GM21423 (cell line): ENCODE measurements at regions not wholly inside any gene's neighbourhood (a gene's known extent, or its start where the extent isn't known, plus 50 kb on each side); places are given as distances from the start of the nearest gene placed in this dataset.
"Not testable (repeated sequence)": the region's sequence is repeated elsewhere in the genome, so short reads cannot be mapped to it uniquely, and the experiment has no call there.

Experiments used
- ATAC-seq: cut with Tn5 transposase; IDR thresholded peaks from one replicate; pipeline ENCODE4 v1.9.1; 2021; ENCODE audit warnings: mild to moderate bottlenecking, moderate library complexity; ENCODE audit not compliant: unreplicated experiment

DNA sequence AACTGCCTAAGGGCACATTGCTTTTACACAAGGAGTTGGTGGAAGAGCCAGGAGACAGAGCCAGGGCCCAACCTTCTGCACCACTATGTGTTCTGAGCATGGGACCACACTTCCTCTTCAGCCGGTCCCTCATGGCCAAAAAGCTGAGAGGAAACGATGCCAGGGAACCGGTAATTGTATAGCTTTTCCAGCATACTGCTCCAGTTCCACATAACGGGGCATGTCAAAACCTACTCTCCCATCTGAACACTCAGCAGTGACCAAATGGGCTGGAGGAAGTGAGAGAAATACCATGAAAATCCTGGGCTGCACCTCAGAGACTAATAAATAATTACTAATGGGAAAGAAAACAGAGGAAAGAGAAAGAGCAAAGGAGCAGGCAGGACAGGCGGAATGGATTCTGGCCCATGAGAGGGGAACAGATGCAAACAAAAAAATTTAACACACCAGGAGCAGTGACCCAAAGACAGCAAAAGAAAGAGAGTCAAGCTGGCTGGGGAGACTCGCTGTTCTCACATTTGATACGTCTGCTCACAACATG is 52.0 kb upstream of the BMP2 start:
- no peak for ATAC-seq

DNA sequence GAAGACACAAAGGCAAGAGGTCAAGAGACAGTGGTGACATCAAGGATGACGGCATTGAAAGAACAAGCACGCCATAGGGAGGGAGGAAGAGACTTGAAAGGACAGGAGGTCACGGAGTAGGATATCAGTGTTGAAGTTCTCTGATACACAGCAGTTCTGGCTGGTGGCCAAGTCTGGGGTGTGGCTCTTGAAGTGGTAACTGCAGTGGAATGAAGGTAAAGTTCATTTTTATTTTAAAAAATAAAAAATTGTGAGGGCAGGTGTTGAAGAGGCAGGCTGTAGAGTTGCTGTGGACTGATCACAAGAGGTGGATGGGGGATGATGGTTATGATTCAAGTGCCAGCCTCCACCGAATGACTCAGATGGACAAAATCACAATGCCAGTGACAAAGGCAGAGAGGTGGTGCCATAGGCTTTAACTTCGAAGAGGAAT is 53.2 kb upstream of the BMP2 start:
- ATAC-seq = no peak

GRCh38 chr20:6711951-6712649 is 55.4 kb upstream of the BMP2 start:
- ATAC-seq = no peak

DNA sequence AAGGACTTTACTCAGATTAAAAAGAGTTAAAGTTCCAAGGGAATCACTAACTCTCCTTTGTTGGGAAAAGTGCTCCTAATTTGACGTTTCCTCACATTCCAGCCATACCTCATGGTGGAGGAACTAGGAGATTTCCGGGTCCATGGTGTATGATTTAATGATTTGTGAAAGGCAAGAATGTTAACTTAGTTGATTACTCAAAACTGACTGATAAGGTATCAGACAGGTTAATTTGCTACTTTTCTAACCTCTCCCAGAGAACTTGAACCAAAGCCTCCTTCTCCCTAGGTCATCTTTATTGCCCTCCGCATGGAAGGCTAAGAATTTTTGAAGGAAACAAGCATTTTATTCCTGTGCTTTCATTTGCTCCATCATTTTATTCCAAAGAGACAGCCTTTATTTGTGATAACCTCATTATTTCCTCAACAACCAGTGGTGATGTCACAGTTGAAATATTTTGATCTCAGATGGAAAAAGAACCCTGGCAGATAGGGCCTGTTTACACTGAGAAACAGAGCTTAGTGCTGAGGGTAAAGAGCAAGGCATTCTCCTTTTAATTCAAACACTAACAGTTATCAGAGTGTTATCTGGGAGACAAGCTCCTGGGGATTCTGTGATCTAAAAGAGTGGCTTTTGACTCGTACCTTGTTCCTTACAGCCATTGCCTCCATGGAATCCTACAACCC is 57.4 kb upstream of the BMP2 start:
- no peak for ATAC-seq

- no peak for ATAC-seq
Measured at GRCh38 chr20:6708010-6708409, 59.5 kb upstream of the BMP2 start.

GRCh38 chr20:6707321-6707831 is 60.1 kb upstream of the BMP2 start:
- ATAC-seq = no peak

DNA sequence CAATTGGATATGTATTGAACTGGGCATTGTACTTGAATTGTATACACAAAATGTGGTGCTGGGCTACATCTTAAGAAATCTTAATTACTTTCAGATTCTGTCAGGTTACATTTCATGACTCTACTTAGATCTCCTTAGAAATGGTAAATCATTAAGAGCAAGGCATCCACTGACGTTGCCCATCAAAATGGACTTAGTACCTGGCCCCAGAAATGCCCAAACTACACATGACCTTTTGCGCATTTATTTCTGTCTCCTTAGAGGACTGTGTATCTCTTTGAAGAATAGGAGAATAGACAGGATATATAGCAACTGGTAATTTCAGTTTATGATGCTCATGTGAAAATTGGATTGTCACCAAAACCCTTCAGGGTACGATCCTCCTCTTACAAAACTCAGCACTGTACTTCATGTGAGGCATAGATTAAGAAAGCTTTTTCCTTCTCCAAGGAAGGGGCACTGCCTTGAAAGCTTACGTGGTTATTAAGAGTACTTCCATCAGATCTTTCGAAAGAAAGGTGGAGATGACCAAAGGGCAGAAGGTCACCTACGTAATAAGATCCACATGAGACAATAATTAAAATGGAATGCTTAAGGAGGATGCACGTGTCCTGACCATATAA is 61.4 kb upstream of the BMP2 start:
- no peak for ATAC-seq

DNA sequence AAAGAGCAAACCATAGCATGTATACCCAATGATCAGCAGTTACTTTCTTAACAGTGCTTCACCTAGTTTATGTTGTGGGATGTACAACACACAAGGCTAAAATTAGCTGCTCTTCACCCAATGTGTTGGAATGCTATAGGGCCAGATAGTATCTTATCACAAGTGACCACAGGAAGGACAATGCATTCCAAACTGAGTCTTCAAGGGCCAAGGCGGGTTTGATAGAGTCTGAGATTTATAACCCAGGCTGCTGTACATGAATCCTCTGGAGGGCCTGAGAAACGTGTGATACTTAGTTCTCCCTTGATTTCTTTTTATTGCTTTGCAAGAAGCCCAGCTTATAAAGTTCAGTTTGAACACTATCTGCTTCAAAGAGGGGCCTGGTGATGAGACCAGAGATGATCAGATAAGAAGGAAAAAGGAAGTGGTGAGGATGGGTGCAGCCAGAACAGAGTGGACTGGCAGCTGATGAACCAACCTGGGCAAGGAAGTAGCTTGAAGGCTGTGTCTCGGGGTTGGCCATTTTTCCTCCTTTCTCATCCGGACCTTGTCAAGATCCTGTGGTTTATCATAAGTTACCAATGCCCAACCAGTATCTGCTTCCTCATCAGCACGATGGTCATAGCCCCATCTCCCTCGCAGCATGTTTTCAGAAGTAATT is 62.2 kb upstream of the BMP2 start:
- ATAC-seq = no peak

DNA sequence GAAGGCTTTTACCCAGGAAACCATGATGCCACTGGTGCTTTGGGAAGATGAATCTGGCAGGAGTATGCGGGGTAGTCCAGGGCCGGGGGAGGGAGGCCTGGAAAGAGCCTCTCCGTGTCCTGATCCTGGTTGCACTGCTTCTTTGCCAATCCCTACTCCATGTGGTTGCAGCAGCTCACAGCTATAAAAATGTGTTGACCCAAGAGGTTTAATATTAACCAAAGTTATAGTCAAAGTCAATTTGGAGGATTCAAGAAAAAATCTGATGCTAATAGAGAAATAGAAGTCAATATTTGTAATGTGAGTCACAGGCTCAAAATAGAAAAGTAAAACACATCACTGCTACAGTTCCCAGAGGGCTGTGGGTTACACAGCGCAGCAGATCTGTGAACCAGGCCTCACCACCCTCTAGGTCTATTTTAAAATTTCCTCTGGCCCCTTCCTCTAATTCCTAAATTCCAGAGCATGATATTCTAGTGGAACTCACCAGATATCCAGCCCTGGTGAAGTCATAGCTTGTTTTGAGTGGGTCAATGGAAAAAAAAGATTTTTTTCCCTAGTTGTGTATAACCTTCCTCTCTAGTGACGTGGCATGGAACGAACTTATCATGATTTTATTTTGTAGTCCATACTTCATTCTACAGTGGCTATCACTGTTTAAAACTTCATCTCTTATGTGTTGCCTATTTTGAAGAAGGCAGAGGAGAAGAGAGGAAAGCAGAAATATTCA is 63.2 kb upstream of the BMP2 start:
- ATAC-seq = no peak

DNA sequence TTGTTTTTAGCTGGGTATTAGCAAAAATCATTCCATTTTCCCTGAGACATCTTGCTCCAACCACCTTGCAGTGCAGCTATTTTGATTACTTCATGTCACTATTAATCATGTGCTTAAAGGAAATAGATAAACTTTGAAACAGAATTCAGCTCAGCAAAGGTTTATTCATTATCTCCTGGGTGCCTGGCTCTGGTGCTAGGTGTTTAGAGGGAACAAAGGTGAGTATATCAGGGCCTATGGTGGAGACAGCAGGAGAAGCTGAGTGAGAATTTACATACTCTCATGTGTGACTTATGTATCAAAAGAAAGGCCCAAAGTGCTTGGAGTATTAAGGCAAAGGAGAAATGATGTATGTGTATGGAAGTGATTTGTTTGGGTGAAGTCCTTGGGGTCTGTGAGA is 63.8 kb upstream of the BMP2 start:
- no peak for ATAC-seq

- no peak for ATAC-seq
Measured at GRCh38 chr20:6703047-6703446, 64.4 kb upstream of the BMP2 start.

GRCh38 chr20:6702144-6702543 is 65.3 kb upstream of the BMP2 start:
- ATAC-seq = no peak

- ATAC-seq = no peak
Measured at GRCh38 chr20:6700563-6701329, 66.7 kb upstream of the BMP2 start.

GRCh38 chr20:6699921-6700562 is 67.4 kb upstream of the BMP2 start:
- ATAC-seq = no peak

- ATAC-seq = no peak
Measured at GRCh38 chr20:6698723-6699122, 68.8 kb upstream of the BMP2 start.

DNA sequence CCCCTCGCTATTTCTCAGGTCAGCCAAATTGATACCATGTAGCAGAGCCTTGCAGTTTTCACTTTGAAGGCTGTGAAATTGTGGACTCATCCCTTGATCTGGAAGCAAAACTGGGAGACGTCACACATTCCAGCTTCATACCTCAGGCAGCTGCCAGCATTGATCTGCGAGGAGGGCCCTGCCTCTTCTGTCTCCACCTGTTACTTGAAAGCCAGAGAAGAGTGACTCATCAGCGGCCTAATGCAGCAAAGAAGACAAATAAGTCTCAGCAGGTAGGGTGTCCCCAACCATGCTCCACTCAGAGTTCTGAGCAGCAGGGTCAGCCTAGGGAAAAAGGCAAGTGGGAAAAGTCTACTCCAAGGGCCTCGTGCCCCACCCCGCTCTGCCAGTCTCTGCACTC is 69.4 kb upstream of the BMP2 start:
- ATAC-seq = no peak

- ATAC-seq = no peak
Measured at GRCh38 chr20:6697228-6697972, 70.1 kb upstream of the BMP2 start.

- no peak for ATAC-seq
Measured at GRCh38 chr20:6696001-6696400, 71.5 kb upstream of the BMP2 start.

DNA sequence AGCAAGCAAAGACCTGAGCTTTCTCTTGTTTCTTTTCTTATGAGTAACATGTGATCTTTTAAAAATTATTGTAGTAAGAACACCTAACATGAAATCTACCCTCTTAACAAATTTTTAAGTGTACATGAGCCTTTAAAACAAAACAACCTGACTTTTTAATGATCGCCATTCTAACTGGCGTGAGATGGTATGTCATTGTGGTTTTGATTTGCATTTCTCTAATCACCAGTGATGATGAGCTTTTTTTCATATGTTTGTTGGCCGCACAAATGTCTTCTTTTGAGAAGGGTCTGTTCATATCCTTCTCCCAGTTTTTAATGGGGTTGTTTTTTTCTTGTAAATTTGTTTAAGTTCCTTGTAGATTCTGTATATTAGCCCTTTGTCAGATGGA is 73.7 kb upstream of the BMP2 start:
- not testable (repeated sequence) for ATAC-seq
